ENCODE measurements at regions not wholly inside any gene's neighbourhood (a gene's known extent, or its start where the extent isn't known, plus 50 kb on each side); places are given as distances from the start of the nearest gene placed in this dataset.

DNA sequence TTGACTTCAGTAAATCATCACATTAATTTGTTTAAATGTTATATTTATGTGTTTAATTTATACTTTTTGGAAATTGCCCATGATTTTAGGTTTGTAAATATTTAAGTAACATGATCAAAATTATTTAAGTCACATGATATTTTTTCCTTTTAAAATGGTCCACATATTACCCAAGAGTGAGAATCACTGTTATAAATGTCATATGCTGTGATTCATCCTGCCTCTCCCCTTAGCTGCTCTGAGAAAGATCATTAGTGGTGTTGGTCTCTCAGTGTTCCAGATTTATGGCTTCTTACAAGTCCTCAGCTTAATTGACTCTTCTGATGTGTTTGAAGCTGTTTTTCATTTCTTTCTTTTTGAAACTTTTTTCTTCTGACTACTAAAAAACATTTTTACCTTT, 70.1 kb downstream of the SPANXN4 start:
- H3K27me3 Mint-ChIP-seq (ENCODE audit: insufficient read depth) = no peaks in the 10 kb centered on the region
- Histone ChIP-seq H3K9ac (ENCODE audit: extremely low read depth, low read length, poor library complexity, severe bottlenecking) (no peak overlapping the region), H3K4me1 (ENCODE audit: control insufficient read depth, insufficient read depth, low read length) (no peaks in the 10 kb centered on the region), H3K27ac (ENCODE audit: low read depth, low read length) (no peak overlapping the region), H3K36me3 (ENCODE audit: control insufficient read depth, insufficient read depth, low read length) (no peaks in the 10 kb centered on the region), H3K27me3 (ENCODE audit: control insufficient read depth, insufficient read depth, low read length, poor library complexity, severe bottlenecking) (no peaks in the 10 kb centered on the region), H3K4me3 (ENCODE audit: low read length) (no peak overlapping the region), H3K9me3 (ENCODE audit: control insufficient read depth, low read length) (no peaks in the 10 kb centered on the region)
- no peaks in the 10 kb centered on the region for H3K4me1 Mint-ChIP-seq
- no peak overlapping the region for H3K4me3 Mint-ChIP-seq
- no peak overlapping the region for H3K27ac Mint-ChIP-seq
- no peaks in the 10 kb centered on the region for H3K36me3 Mint-ChIP-seq (ENCODE audit: low read depth)
- H3K9me3 Mint-ChIP-seq = peaks cover 23% of the 10 kb centered on the region
- DNase-seq = no peak
- TF ChIP-seq, protein P1, sequence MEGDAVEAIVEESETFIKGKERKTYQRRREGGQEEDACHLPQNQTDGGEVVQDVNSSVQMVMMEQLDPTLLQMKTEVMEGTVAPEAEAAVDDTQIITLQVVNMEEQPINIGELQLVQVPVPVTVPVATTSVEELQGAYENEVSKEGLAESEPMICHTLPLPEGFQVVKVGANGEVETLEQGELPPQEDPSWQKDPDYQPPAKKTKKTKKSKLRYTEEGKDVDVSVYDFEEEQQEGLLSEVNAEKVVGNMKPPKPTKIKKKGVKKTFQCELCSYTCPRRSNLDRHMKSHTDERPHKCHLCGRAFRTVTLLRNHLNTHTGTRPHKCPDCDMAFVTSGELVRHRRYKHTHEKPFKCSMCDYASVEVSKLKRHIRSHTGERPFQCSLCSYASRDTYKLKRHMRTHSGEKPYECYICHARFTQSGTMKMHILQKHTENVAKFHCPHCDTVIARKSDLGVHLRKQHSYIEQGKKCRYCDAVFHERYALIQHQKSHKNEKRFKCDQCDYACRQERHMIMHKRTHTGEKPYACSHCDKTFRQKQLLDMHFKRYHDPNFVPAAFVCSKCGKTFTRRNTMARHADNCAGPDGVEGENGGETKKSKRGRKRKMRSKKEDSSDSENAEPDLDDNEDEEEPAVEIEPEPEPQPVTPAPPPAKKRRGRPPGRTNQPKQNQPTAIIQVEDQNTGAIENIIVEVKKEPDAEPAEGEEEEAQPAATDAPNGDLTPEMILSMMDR (conservative IDR thresholded peaks at IDR 0.05) = no peak

DNA sequence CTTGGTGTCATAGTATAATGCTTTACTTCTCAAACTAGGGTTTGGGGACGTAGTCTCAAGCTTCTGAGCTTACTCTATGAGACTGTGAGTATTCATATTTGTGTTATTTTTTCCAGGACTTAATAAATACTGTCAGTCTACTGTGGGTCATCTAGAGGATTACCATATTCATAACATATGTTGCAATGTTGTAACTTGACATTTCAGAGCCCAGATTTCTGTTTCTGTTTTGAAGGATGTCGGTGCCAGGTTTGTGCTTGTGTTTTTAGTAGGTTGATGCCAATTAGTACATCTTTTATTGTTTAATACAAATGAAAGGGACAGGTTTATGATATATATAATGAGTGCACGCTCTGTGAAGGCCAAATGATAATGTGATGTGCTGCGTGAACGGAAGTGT, 69.6 kb downstream of the SPANXN4 start:
- H3K27ac Mint-ChIP-seq = no peak overlapping the region
- no peaks in the 10 kb centered on the region for H3K36me3 Mint-ChIP-seq (ENCODE audit: low read depth)
- no peaks in the 10 kb centered on the region for H3K9me3 ChIP-seq (ENCODE audit: control insufficient read depth, low read length)

DNA sequence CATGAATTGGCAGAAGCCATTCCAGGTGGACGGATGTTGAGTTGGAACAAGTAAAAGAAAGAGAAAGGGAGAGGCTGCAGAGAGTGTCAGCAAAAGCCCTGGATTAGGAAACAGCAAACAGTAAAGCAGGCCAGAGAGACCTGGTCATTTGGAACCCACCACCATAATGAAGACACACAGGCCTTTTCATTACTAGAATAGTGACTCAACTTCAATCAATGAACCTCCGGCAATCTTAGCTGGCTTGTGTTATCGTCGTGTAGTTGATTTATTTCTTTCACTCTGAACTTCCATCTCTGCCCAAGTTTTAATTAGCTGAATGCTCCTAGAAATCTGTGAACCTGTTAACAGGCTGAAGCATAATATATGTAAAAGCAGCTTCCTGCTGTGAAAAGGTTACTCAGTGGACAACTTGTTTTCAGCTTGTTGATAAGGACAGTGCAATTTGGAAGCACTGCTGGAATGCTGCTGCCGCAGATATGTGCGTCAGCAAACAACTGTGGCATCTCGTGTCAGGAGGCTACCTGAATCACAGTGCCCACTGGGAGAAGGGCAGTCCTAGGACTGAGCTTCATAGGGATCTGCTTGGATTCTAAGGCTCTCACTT, 68.8 kb downstream of the SPANXN4 start:
- no peaks in the 10 kb centered on the region for H3K27me3 ChIP-seq (ENCODE audit: control insufficient read depth, insufficient read depth, low read length, poor library complexity, severe bottlenecking)
- TF ChIP-seq, protein P1 (conservative IDR thresholded peaks at IDR 0.05) = no peak
- H3K9me3 ChIP-seq (ENCODE audit: control insufficient read depth, low read length) = no peaks in the 10 kb centered on the region
- no peaks in the 10 kb centered on the region for H3K36me3 Mint-ChIP-seq (ENCODE audit: low read depth)
- WGBS, 2 experiments (ENCODE audit: insufficient coverage in 1 of 2, insufficient read length in 1 of 2) = 80 to 94% methylated on average over 1 to 7 of the region's 7 CpGs
- H3K36me3 ChIP-seq (ENCODE audit: control insufficient read depth, insufficient read depth, low read length) = no peaks in the 10 kb centered on the region
- DNase-seq = no peak
- H3K4me3 Mint-ChIP-seq = no peak overlapping the region
- peaks cover 26% of the 10 kb centered on the region for H3K9me3 Mint-ChIP-seq
- no peak overlapping the region for H3K9ac ChIP-seq (ENCODE audit: extremely low read depth, low read length, poor library complexity, severe bottlenecking)
- H3K4me1 ChIP-seq (ENCODE audit: control insufficient read depth, insufficient read depth, low read length) = no peaks in the 10 kb centered on the region
- no peak overlapping the region for H3K27ac ChIP-seq (ENCODE audit: low read depth, low read length)
- H3K27ac Mint-ChIP-seq = no peak overlapping the region
- H3K4me1 Mint-ChIP-seq = no peaks in the 10 kb centered on the region
- H3K4me3 ChIP-seq (ENCODE audit: low read length) = no peak overlapping the region
- H3K27me3 Mint-ChIP-seq (ENCODE audit: insufficient read depth) = no peaks in the 10 kb centered on the region

More for the DNA sequence above, 69.6 kb downstream of the SPANXN4 start:
- Histone ChIP-seq H3K27me3 (ENCODE audit: control insufficient read depth, insufficient read depth, low read length, poor library complexity, severe bottlenecking) (no peaks in the 10 kb centered on the region), H3K4me3 (ENCODE audit: low read length) (no peak overlapping the region), H3K9ac (ENCODE audit: extremely low read depth, low read length, poor library complexity, severe bottlenecking) (no peak overlapping the region), H3K4me1 (ENCODE audit: control insufficient read depth, insufficient read depth, low read length) (no peaks in the 10 kb centered on the region), H3K27ac (ENCODE audit: low read depth, low read length) (no peak overlapping the region), H3K36me3 (ENCODE audit: control insufficient read depth, insufficient read depth, low read length) (no peaks in the 10 kb centered on the region)
- no peak for DNase-seq
- Mint-ChIP-seq H3K4me3 (no peak overlapping the region), H3K4me1 (no peaks in the 10 kb centered on the region), H3K9me3 (peaks cover 23% of the 10 kb centered on the region), H3K27me3 (ENCODE audit: insufficient read depth) (no peaks in the 10 kb centered on the region)
- WGBS, 2 experiments (ENCODE audit: insufficient coverage in 1 of 2, insufficient read length in 1 of 2) = 87 to 100% methylated on average over 2 to 5 of the region's 5 CpGs
- TF ChIP-seq, protein P1 (conservative IDR thresholded peaks at IDR 0.05) = no peak

Data from endodermal cell (in vitro differentiated cells).